DOHH2 (cell line): ENCODE measurements at regions not wholly inside any gene's neighbourhood (a gene's known extent, or its start where the extent isn't known, plus 50 kb on each side); places are given as distances from the start of the nearest gene placed in this dataset.

ENCODE experiments used
- EZH2phosphoT487 ChIP-seq: fragments of 200-600 bp; sonication (generic); IDR thresholded peaks from 2 replicates; pipeline ENCODE4 v1.6.1; 2017; ENCODE audit warnings: borderline replicate concordance, mild to moderate bottlenecking, antibody characterized with exemption, low read length, moderate library complexity, mixed read lengths
- TF ChIP-seq, protein P1 (sequence below): fragments of 200-600 bp; sonication (generic); IDR thresholded peaks from one replicate; pipeline ENCODE4 v1.5.1; 2014; ENCODE audit warnings: antibody characterized with exemption, mild to moderate bottlenecking, low read depth, low read length; ENCODE audit not compliant: poor library complexity, severe bottlenecking

DNA sequence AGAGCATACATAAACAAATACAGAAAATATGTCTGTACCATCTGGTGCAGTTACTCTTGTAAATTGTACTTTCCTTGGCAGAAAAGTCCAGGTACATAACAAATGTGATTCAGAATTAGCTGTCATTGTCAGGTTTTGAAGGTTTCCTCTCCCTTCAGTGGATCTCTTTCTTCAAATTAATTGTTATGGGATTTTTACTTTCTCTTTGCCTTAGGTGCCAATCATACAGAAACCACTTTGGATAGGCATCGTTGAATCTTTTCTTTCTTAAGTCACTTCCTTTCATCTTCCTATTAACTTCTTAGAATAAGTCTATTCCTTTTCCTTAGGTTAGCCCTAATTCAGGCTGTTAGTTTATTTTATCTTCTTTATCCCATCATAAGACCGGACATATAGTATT lies 1992.1 kb upstream of the IGFBP7 start:
- no peak for TF ChIP-seq EZH2phosphoT487
- TF ChIP-seq, protein P1, sequence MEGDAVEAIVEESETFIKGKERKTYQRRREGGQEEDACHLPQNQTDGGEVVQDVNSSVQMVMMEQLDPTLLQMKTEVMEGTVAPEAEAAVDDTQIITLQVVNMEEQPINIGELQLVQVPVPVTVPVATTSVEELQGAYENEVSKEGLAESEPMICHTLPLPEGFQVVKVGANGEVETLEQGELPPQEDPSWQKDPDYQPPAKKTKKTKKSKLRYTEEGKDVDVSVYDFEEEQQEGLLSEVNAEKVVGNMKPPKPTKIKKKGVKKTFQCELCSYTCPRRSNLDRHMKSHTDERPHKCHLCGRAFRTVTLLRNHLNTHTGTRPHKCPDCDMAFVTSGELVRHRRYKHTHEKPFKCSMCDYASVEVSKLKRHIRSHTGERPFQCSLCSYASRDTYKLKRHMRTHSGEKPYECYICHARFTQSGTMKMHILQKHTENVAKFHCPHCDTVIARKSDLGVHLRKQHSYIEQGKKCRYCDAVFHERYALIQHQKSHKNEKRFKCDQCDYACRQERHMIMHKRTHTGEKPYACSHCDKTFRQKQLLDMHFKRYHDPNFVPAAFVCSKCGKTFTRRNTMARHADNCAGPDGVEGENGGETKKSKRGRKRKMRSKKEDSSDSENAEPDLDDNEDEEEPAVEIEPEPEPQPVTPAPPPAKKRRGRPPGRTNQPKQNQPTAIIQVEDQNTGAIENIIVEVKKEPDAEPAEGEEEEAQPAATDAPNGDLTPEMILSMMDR, result no peak
